ENCODE measurements at regions not wholly inside any gene's neighbourhood (a gene's known extent, or its start where the extent isn't known, plus 50 kb on each side); places are given as distances from the start of the nearest gene placed in this dataset.

DNA sequence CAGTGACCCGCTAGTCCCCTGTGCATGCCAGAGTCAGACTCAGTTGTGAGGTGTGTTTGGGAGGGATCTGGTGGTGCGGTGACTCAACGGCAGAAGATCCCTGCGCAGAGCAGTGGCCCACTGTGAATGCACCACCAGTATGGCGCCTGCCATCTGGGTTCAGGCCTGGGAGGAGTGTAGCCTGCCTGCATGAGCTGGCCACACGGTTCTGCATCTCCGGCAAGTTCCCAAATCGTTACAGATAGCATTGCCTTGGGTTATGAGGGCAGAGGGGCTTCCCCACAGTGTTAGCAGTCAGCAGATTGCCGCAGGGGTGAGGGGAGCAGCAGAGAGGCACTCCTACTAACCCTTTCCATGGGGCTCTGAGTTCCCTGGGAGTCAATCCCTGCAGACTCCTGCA lies 629.6 kb downstream of the TLL1 start:
- Mint-ChIP-seq H3K27me3 (ENCODE audit: unreplicated experiment) (no peaks in the 10 kb centered on the region), H3K36me3 (ENCODE audit: insufficient read depth, unreplicated experiment) (no peaks in the 10 kb centered on the region), H3K4me3 (ENCODE audit: low read depth, unreplicated experiment) (no peak overlapping the region), H3K4me1 (ENCODE audit: low read depth, unreplicated experiment) (no peaks in the 10 kb centered on the region), H3K9me3 (ENCODE audit: low read depth, unreplicated experiment) (peaks cover 5% of the 10 kb centered on the region), H3K27ac (ENCODE audit: unreplicated experiment) (no peak overlapping the region)
- CTCF ChIA-PET, result no interaction called here
- BruUV-seq (replicated peaks), result no TSS peak
- TF ChIP-seq, protein P1, sequence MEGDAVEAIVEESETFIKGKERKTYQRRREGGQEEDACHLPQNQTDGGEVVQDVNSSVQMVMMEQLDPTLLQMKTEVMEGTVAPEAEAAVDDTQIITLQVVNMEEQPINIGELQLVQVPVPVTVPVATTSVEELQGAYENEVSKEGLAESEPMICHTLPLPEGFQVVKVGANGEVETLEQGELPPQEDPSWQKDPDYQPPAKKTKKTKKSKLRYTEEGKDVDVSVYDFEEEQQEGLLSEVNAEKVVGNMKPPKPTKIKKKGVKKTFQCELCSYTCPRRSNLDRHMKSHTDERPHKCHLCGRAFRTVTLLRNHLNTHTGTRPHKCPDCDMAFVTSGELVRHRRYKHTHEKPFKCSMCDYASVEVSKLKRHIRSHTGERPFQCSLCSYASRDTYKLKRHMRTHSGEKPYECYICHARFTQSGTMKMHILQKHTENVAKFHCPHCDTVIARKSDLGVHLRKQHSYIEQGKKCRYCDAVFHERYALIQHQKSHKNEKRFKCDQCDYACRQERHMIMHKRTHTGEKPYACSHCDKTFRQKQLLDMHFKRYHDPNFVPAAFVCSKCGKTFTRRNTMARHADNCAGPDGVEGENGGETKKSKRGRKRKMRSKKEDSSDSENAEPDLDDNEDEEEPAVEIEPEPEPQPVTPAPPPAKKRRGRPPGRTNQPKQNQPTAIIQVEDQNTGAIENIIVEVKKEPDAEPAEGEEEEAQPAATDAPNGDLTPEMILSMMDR (IDR thresholded peaks at IDR 0.05; ENCODE audit: unreplicated experiment), result no peak
- intact Hi-C loops (cut with micrococcal nuclease; ENCODE audit: unreplicated experiment), result no loop called here
- no peak for DNase-seq

DNA sequence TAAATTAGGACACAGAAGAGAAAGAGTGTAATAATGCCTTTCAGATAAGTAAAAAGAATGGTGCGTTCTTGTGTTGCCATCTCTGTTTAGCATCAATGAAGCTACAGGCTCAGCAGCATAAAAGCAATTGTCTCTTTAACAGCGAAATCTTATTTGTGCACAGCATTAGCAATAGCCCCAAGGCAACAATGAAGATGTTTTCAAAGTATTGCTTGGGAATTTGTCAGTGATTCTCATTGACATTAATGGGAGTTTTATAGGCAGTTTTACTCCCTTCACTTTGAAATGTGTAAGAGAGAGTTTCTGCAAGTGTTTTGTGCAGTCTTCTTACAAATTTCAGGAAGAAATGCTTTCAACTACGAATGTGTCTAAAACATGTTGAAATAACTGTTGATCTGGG lies 633.0 kb downstream of the TLL1 start:
- H3K4me1 Mint-ChIP-seq (ENCODE audit: low read depth, unreplicated experiment), result no peaks in the 10 kb centered on the region
- DNase-seq, result no peak
- intact Hi-C loops (cut with micrococcal nuclease; ENCODE audit: unreplicated experiment), result no loop called here
- CTCF ChIA-PET, result no interaction called here
- TF ChIP-seq, protein P1 (IDR thresholded peaks at IDR 0.05; ENCODE audit: unreplicated experiment), result no peak
- H3K36me3 Mint-ChIP-seq (ENCODE audit: insufficient read depth, unreplicated experiment), result no peaks in the 10 kb centered on the region
- no peak overlapping the region for H3K27ac Mint-ChIP-seq (ENCODE audit: unreplicated experiment)
- H3K4me3 Mint-ChIP-seq (ENCODE audit: low read depth, unreplicated experiment), result no peak overlapping the region
- peaks cover 4% of the 10 kb centered on the region for H3K9me3 Mint-ChIP-seq (ENCODE audit: low read depth, unreplicated experiment)
- BruUV-seq (replicated peaks), result no TSS peak
- no peaks in the 10 kb centered on the region for H3K27me3 Mint-ChIP-seq (ENCODE audit: unreplicated experiment)

- Mint-ChIP-seq H3K9me3 (ENCODE audit: low read depth, unreplicated experiment) (no peaks in the 10 kb centered on the region), H3K4me3 (ENCODE audit: low read depth, unreplicated experiment) (no peak overlapping the region), H3K36me3 (ENCODE audit: insufficient read depth, unreplicated experiment) (no peaks in the 10 kb centered on the region), H3K27me3 (ENCODE audit: unreplicated experiment) (no peaks in the 10 kb centered on the region), H3K4me1 (ENCODE audit: low read depth, unreplicated experiment) (no peaks in the 10 kb centered on the region), H3K27ac (ENCODE audit: unreplicated experiment) (no peak overlapping the region)
- CTCF ChIA-PET, result no interaction called here
- BruUV-seq (replicated peaks), result no TSS peak
- DNase-seq, result no peak
- TF ChIP-seq, protein P1 (IDR thresholded peaks at IDR 0.05; ENCODE audit: unreplicated experiment), result no peak
- intact Hi-C loops (cut with micrococcal nuclease; ENCODE audit: unreplicated experiment), result no loop called here
These were observed 639.2 kb downstream of the TLL1 start for GRCh38 chr4:166512267-166512666.

GRCh38 chr4:166518315-166518714 lies 645.3 kb downstream of the TLL1 start:
- Mint-ChIP-seq H3K27me3 (ENCODE audit: unreplicated experiment) (no peaks in the 10 kb centered on the region), H3K36me3 (ENCODE audit: insufficient read depth, unreplicated experiment) (no peaks in the 10 kb centered on the region), H3K9me3 (ENCODE audit: low read depth, unreplicated experiment) (peaks cover 3% of the 10 kb centered on the region), H3K4me3 (ENCODE audit: low read depth, unreplicated experiment) (no peak overlapping the region), H3K27ac (ENCODE audit: unreplicated experiment) (no peak overlapping the region), H3K4me1 (ENCODE audit: low read depth, unreplicated experiment) (no peaks in the 10 kb centered on the region)
- no peak for DNase-seq
- CTCF ChIA-PET, result no interaction called here
- BruUV-seq (replicated peaks), result no TSS peak
- intact Hi-C loops (cut with micrococcal nuclease; ENCODE audit: unreplicated experiment), result no loop called here
- TF ChIP-seq, protein P1 (IDR thresholded peaks at IDR 0.05; ENCODE audit: unreplicated experiment), result no peak

DNA sequence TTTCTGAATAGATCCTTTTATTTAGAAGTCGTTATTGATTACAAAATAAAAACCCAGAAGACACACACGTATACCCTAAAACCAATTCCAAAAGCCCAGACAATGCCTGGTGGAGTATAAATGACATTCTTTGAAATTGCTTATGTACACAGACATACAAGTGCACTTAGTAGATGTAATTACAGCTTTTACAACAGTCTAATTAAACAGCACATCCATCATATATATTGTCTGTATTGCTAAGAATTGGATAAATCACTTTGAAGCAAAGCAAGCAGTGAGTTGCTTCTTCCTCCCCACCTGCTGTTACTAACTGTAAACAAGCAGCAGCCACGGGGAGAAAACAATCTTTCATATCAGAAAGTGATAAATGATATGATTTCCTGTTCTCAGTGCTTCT lies 645.7 kb downstream of the TLL1 start:
- Mint-ChIP-seq H3K9me3 (ENCODE audit: low read depth, unreplicated experiment) (peaks cover 3% of the 10 kb centered on the region), H3K27ac (ENCODE audit: unreplicated experiment) (no peak overlapping the region), H3K36me3 (ENCODE audit: insufficient read depth, unreplicated experiment) (no peaks in the 10 kb centered on the region), H3K4me3 (ENCODE audit: low read depth, unreplicated experiment) (no peak overlapping the region), H3K4me1 (ENCODE audit: low read depth, unreplicated experiment) (no peaks in the 10 kb centered on the region), H3K27me3 (ENCODE audit: unreplicated experiment) (no peaks in the 10 kb centered on the region)
- intact Hi-C loops (cut with micrococcal nuclease; ENCODE audit: unreplicated experiment), result no loop called here
- TF ChIP-seq, protein P1 (IDR thresholded peaks at IDR 0.05; ENCODE audit: unreplicated experiment), result no peak
- DNase-seq, result no peak
- no TSS peak for BruUV-seq (replicated peaks)
- CTCF ChIA-PET, result no interaction called here

All from Calu3 (cell line).